Pancreas (tissue), 10 donors: ENCODE measurements at regions not wholly inside any gene's neighbourhood (a gene's known extent, or its start where the extent isn't known, plus 50 kb on each side); places are given as distances from the start of the nearest gene placed in this dataset.

Experiments used
- ATAC-seq, 4 donors: fragments of 200-7000 bp; cut with Tn5 transposase; one replicate each; pipeline versions ENCODE4 v1.8.0 to v1.9.1; 2020; ENCODE audit warnings: mild to moderate bottlenecking in 4 of 4, moderate library complexity in 4 of 4
- DNase-seq, 6 donors: peaks; one replicate each; pipeline ENCODE4 v3.0.0-alpha.2; 2020
- FAIRE-seq: peaks from 2 replicates; lab custom pipeline; 2012; peaks lifted over from hg19 to GRCh38; lab: Jason Lieb, UNC
- H3K27ac ChIP-seq, 4 donors: fragments of 200-600 bp; sonication (generic); 1 replicate in 3 of 4; 2 replicates in 1 of 4; pipeline versions ENCODE4 v1.5.0 to v1.8.0; 2020
- H3K27me3 ChIP-seq, 4 donors: fragments of 200-600 bp; one replicate each; pipeline ENCODE4 v1.8.0; 2021
- H3K36me3 ChIP-seq, 3 donors: fragments of 200-600 bp; sonication (generic) in 1 of 3; one replicate each; pipeline versions ENCODE4 v1.5.0 to v1.8.0; 2020 to 2021
- H3K4me1 ChIP-seq, 3 donors: fragments of 200-600 bp; one replicate each; pipeline ENCODE4 v1.8.0; 2021
- H3K4me3 ChIP-seq, 4 donors: fragments of 200-600 bp; sonication (generic) in 2 of 4; one replicate each; pipeline versions ENCODE4 v1.5.0 to v1.8.0; 2020 to 2021
- H3K9me3 ChIP-seq, 4 donors: fragments of 200-600 bp; one replicate each; pipeline ENCODE4 v1.8.0; 2021
- CTCF ChIP-seq, 4 donors: fragments of 200-600 bp; sonication (generic) in 3 of 4; IDR thresholded peaks; one replicate each; pipeline versions ENCODE4 v1.5.0 to v1.8.0; 2021; ENCODE audit warnings: antibody characterized with exemption in 4 of 4
- WGBS, 2 donors: extraction: QIAGEN DNeasy Blood & Tissue Kit; methylation state at CpG; one replicate each; pipeline ENCODE4 v1.1.7; 2013; 5-methylcytosine and 5-hydroxymethylcytosine counted together
- intact Hi-C, 3 donors: fragments of 100-400 bp; cut with DNase I; formaldehyde crosslinking; loops; one replicate each; pipeline versions ENCODE4 v1.11.1 to v1.14.2; 2022
- donor health status: healthy with polysubstance abuse.
- donor health status: DM: no; HTN: no; CAD: no; lungs with moderate emphysema.
- donor health status: DM: no; HTN: no; CAD: no.
- donor health status: control.
- donor health status: control.
- donor health status: Bipolar disorder and iron deficiency.
- donor health status: DM: yes; HTN: yes; CAD: no.
- donor health status: DM: no; HTN: no; CAD: no.
- donor health status: DM: no; HTN: no; CAD: no.
- donor health status: DM: yes; HTN: yes; CAD: no.

DNA sequence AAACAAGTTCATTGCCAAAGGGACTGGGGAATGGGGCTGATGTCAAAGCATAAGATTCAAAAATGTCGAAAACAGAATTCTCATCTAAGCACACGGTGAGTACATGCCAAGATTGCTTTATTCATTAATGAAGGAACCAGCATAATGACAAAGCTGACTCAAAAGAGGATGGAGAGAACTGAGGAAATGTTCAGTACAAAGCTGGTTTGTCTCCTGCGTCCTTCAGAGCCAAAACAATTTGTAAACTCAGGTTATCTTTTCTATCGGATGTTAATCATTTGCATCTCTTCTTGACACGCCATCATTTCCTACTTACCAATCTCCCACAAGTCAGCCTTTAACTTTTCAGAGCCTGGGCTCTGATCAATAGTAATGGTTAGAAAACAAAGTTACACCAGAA is 195.6 kb upstream of the PMEPA1 start:
- FAIRE-seq (no peak), ATAC-seq (peak in 2 of 4 donors; percentile 39 to 62), DNase-seq (no peak)
- H3K36me3 ChIP-seq: no peaks in the 10 kb centered on the region
- 16 to 22% methylated on average over 5 of the region's 5 CpGs for WGBS, 2 donors
- H3K9me3 ChIP-seq: no peaks in the 10 kb centered on the region
- intact Hi-C loops: no loop called here
- no peak for TF ChIP-seq CTCF (IDR thresholded peaks at IDR 0.05)
- no peaks in the 10 kb centered on the region for H3K4me1 ChIP-seq
- no peaks in the 10 kb centered on the region for H3K27me3 ChIP-seq
- no peak overlapping the region for H3K4me3 ChIP-seq
- H3K27ac ChIP-seq: peak overlapping the region in 2 of 4 donors; percentile 3 to 9

GRCh38 chr20:57904314-57905105 is 194.7 kb upstream of the PMEPA1 start:
- 66 to 76% methylated on average over 10 of the region's 10 CpGs for WGBS, 2 donors
- FAIRE-seq: no peak
- ATAC-seq: no peak
- no peak overlapping the region for H3K4me3 ChIP-seq
- intact Hi-C loops: no loop called here
- no peak for TF ChIP-seq CTCF (IDR thresholded peaks at IDR 0.05)
- no peaks in the 10 kb centered on the region for H3K27me3 ChIP-seq
- H3K9me3 ChIP-seq: no peaks in the 10 kb centered on the region
- H3K4me1 ChIP-seq: no peaks in the 10 kb centered on the region
- H3K36me3 ChIP-seq: no peaks in the 10 kb centered on the region
- DNase-seq: no peak
- H3K27ac ChIP-seq: peak overlapping the region in 2 of 4 donors; percentile 3 to 10

DNA sequence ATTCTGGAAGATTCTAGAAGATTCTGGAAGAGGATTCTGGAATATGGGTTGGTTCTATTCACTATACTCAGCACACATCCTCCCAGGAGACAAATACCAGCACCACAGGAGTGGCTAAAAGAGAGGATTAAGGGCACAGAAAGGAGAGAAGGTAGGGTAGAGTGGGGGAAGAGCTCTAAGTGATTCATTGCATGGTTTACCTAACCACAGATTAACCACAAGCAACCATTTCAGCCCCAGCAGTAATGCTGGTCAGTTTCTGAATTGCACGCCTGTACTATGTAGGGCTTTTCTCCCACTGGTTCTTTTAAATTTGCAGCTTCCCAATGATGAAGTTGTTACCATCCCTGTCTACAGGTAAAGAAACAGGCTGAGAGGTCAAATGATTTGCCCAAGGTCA is 192.7 kb upstream of the PMEPA1 start:
- H3K36me3 ChIP-seq: no peaks in the 10 kb centered on the region
- peaks cover 0 to 3% (median 0%) of the 10 kb centered on the region in 3 donors for H3K4me1 ChIP-seq
- DNase-seq: no peak
- TF ChIP-seq CTCF (IDR thresholded peaks at IDR 0.05): no peak
- FAIRE-seq: no peak
- H3K4me3 ChIP-seq: no peak overlapping the region
- peak in 2 of 4 donors; percentile 27 to 55 for ATAC-seq
- WGBS, 2 donors: 71 to 88% methylated on average over 1 of the region's 1 CpG
- no peaks in the 10 kb centered on the region for H3K27me3 ChIP-seq
- intact Hi-C loops: no loop called here
- no peaks in the 10 kb centered on the region for H3K9me3 ChIP-seq
- H3K27ac ChIP-seq: no peak overlapping the region

GRCh38 chr20:57901526-57901925 is 191.7 kb upstream of the PMEPA1 start:
- no peak overlapping the region for H3K27ac ChIP-seq
- no peaks in the 10 kb centered on the region for H3K36me3 ChIP-seq
- WGBS, 2 donors: 60 to 73% methylated on average over 4 of the region's 4 CpGs
- DNase-seq: no peak
- no peak for TF ChIP-seq CTCF (IDR thresholded peaks at IDR 0.05)
- no peak for ATAC-seq
- intact Hi-C loops: no loop called here
- no peaks in the 10 kb centered on the region for H3K27me3 ChIP-seq
- peaks cover 0 to 5% (median 0%) of the 10 kb centered on the region in 3 donors for H3K4me1 ChIP-seq
- no peak for FAIRE-seq
- no peak overlapping the region for H3K4me3 ChIP-seq
- H3K9me3 ChIP-seq: no peaks in the 10 kb centered on the region

DNA sequence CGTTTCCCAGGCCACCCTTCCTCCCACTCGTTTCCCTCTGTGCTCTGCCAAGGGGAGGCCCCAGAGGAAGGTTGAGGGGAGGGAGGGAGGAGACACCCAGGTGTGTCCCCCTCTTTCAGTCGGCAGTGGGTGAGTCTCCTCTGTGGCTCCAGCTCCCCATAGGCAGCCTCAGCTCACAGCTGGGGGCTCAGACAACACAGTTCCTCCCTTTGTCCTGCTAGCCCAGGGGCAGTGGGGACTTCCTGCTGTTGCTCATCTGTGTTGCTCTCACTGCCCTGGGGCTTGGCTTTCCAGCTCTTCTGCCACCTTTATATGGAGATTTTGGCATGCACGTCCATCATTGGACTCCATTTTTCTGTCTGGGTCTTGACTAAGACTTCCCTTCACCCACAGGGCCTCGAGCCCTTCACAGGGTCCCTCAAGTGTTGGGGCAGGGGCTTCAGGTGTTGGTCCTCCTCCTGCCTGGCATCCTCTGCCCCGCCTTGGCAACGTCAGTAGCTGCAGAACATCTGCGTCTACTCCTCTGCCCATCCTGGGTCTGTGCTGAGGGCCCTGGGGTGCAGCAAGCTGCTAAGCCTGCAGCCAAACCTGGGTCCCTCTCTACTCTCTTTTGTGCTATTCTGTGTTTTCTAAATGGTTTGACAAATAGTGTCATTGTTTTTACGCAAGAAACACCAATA is 190.6 kb upstream of the PMEPA1 start:
- Histone ChIP-seq H3K27me3 (no peaks in the 10 kb centered on the region), H3K4me3 (no peak overlapping the region), H3K36me3 (no peaks in the 10 kb centered on the region), H3K4me1 (peaks cover 0 to 5% (median 0%) of the 10 kb centered on the region in 3 donors), H3K9me3 (no peaks in the 10 kb centered on the region), H3K27ac (no peak overlapping the region)
- FAIRE-seq (no peak), ATAC-seq (no peak), DNase-seq (no peak)
- 45 to 54% methylated on average over 9 of the region's 9 CpGs for WGBS, 2 donors
- TF ChIP-seq CTCF (IDR thresholded peaks at IDR 0.05): no peak
- intact Hi-C loops: no loop called here
